HG02885 (cell line): ENCODE measurements at regions not wholly inside any gene's neighbourhood (a gene's known extent, or its start where the extent isn't known, plus 50 kb on each side); places are given as distances from the start of the nearest gene placed in this dataset.

Experiments used
- ATAC-seq: cut with Tn5 transposase; IDR thresholded peaks from one replicate; pipeline ENCODE4 v1.9.1; 2021; ENCODE audit warnings: mild to moderate bottlenecking; ENCODE audit not compliant: unreplicated experiment, poor library complexity

GRCh38 chr2:60070736-60071489, 482.5 kb downstream of the BCL11A start:
- no peak for ATAC-seq

- ATAC-seq, result no peak
Measured at GRCh38 chr2:60070196-60070595, 483.3 kb downstream of the BCL11A start.

DNA sequence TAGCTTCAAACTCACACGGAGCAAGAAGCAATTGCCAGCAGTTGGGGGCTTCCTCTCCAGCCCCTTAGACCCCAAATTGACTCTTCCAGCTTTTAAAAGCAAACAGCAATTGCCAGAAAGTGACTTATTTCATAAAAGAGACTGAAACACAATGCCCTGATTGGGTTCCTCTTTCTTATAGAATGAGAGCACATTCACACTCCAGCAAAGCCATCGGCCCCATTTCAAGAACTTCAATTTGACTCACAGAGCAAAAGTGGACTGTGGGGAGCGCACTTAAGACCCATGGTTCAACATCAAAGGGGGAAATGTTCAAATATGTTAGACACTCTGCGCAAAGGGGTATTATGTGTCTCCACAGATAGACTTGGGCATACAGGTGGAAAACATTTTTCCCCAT, 484.7 kb downstream of the BCL11A start:
- peak; percentile 54 for ATAC-seq

GRCh38 chr2:60067006-60067405, 486.4 kb downstream of the BCL11A start:
- no peak for ATAC-seq

GRCh38 chr2:60066096-60066839, 487.2 kb downstream of the BCL11A start:
- ATAC-seq, result no peak

DNA sequence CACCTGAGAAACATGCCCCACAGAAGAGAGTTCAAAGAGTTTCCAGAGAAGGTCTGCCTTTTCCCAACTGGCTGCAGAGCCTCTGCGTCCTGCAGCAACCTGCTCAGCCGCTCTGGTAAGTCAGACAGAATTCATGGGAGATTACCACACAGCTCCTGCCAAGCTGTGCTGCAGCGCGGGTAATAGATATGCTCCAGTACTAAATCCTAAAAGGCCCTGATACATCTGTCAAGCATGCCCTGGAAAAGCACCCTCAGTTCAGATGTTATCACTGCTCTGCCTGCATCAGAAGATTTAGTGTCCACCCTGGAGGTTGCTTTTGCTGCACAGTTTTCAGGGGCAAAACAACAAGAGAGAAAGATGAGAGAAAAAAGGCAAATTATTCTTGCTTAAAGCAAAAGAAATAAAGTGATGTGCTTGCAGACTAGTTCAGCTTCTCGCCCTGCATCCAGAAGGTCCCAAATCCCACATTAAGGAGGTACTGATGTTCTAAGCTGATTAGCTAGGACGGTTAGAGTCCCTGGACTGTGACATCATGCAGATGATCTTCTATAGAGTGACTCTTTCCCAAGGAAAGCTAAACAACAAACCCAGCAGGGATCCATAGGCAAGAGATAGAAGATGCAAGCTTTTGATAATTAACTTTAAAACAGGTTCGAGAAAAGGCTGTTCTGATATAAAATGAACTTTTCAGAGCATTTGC, 488.6 kb downstream of the BCL11A start:
- ATAC-seq, result no peak

DNA sequence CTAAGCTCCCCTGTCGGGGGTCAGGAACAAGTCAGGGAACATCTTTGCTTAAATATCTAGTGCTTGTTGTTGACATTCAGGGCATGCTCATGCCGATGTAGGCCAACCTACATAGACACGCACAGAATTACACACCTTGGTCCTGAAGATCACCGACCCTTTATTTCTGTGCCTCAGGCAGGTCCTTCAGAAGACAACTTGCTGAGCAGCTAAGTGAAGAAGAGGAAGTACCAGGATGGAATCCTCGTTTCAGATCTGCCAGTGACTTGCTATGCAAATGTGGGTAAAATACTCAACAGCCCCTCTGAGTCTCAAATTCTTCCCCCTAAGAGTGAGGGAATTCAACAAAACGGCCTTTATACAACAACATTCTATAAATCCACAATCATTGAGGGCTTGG, 494.7 kb downstream of the BCL11A start:
- ATAC-seq, result no peak

DNA sequence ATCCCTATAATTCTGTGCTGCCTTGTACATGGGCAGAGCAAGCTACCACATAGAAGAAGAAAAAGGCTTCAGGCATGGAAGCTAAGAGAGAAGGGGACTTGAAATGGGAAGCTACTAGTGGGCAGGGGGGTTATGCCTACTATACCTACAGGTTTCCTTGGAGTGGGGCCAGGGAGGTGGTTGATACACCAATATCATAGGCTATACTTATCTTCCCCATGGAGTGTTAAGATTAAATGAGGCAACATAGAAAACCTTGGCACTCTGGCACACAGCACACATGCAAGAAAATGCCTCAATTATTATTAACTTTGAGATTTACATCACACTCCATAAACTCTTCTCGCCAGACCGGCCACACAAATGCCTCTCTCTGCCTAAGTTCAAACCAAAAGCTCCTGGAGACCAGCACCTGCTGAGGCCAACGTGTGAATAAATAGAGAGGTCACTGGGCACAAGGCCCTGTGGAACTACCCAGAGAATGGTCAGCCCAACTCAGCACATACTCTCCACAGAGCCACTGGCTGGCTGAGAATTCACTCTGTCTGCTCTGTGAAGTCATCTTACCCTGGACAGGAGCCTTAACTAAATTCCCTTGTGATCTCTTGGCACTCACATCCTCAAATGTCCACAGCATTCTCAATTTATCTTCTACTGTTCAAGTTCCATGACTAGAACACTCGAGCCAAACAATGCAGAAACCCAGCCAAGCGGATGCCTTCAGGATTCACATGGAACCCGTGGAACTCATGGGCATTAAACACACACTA, 498.7 kb downstream of the BCL11A start:
- no peak for ATAC-seq

DNA sequence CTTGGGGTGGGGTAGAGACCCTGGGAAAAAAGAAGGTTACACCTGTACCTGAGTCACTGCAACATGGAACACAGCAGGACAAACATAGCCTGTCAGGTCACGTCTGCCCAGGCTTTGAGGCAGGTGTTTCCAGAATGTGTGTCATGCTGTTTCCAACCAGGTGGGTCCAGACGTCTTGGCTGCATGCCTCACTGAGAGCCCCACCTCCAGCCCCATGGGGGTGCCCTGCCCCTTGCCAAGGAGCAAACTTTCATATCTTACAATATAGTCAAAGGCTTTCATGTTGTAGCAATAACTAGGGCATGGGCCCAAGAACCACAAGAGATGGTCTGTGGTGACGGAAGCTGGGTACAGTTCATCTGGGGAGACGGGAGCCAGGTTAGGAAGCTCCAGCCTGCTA, 499.7 kb downstream of the BCL11A start:
- no peak for ATAC-seq

- no peak for ATAC-seq
Measured at GRCh38 chr2:60052601-60053000, 500.9 kb downstream of the BCL11A start.

- no peak for ATAC-seq
Measured at GRCh38 chr2:60051991-60052390, 501.5 kb downstream of the BCL11A start.

DNA sequence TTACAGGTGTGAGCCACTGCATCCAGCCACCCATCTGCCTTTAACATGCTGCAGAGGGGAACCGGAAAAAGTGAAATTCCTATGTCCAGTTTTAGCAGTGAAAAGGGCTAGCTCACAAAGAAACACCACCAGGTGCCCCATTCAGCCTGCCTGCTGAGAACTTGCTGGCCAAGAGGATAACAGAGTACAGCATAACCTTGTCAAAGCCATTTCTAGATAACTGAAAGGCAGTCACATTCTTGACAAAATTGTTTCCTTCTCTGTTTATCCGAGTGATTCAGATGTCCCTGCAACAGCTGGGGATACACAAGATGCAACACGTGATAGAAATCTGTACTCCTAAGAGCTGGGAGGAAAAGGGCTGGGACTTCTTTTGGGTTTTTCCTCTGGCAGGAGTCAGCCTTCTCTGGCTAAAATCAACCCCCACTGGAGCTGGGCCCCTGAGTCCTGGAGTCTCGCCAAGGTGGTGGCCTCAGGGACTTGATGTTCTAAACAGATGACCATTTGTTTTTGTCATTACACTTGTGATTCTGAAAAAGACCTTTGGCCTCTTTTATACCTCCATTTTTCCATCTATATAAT, 505.4 kb downstream of the BCL11A start:
- no peak for ATAC-seq

DNA sequence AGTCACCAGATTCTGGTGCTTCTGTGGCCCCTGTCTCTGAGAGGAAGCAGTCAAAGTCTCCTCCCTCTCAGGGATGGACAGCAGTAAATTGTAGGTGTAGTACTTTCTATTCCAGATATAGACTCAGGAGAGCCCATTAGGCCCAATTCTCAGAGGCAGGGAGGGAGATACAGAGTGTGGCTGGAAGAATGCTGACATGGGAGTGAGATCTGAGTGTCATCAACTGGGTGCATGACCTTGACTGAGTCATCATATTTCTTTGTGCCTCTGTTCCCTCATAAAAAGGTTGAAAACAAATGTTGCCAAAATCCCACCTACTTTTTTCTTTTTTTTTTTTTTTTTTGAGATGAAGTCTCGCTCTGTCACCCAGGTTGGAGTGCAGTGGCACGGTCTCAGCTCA, 506.1 kb downstream of the BCL11A start:
- ATAC-seq, result no peak

DNA sequence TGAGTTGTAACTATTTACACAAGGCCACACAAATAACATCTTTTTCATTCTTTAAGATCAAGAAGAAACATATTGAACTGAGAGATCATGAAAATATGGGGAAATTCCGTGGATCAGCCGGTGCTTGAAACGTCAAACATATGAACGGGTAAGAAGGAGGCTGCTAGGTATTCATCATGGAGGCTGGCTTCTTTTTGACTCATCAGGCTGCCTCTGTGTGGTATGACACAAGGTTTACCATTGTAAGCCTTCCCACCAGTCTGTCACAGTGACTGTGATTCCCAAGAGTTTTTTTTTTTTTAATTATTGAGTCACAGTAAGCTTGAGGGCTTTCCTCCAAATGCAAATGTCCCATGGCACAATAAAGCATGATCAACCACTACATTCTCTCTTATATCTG, 506.9 kb downstream of the BCL11A start:
- no peak for ATAC-seq

DNA sequence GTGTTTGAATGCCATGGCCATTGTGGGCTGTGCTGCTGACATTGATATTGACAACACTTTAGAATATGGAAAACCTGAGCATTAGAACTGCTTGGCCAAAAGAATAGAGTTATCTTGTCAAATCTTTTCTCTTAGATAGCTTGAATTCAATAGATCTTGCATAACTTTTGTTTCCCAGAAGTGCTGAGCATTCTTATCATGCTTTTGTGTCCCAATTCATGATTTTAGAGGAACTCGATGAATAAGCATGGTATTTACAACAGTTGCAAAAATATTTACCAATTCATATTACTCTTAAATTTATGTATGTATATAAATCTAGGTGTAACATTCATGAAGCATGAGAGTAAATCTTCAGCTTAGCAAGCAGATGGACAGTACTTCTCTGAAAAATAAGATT, 508.0 kb downstream of the BCL11A start:
- ATAC-seq, result no peak

DNA sequence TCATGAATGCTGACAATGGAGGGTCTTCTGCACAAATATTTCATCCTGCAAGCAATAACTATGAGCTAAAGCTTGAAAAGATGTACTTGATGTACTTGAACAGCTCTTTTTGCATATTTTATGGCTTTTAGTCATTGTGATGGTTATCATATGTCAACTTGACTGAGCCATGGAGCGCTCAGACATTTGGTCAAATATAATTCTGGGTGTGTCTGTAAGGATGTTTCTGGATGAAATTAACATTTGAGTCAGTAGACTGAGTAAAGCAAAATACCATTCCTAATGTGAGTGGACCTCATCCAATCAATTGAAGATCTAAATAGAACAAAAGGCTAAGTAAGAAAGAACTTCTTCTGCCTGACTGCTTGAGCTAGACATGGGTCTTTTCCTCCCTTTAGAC, 509.0 kb downstream of the BCL11A start:
- ATAC-seq, result no peak

DNA sequence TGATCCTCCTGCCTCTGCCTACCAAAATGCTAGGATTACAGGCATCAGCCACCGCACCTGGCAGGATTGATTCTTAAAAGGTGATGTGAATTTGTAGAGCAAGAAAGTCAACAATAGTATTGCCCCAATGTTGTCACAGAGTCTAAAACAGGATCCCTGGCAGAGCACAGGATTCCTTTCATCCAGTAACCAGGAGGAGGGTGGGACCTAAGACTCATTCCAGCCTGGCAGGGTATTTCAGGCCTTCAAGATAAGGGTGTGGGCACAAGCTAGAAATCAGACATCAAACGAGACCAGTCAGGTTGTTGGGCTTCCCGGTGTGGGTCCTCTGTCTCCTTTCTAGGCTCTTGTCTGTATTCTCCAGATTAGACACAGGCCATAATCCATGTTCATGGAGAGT, 511.4 kb downstream of the BCL11A start:
- no peak for ATAC-seq

- ATAC-seq, result no peak
Measured at GRCh38 chr2:60033325-60033724, 520.1 kb downstream of the BCL11A start.

GRCh38 chr2:60029566-60029883, 523.9 kb downstream of the BCL11A start:
- ATAC-seq, result no peak

DNA sequence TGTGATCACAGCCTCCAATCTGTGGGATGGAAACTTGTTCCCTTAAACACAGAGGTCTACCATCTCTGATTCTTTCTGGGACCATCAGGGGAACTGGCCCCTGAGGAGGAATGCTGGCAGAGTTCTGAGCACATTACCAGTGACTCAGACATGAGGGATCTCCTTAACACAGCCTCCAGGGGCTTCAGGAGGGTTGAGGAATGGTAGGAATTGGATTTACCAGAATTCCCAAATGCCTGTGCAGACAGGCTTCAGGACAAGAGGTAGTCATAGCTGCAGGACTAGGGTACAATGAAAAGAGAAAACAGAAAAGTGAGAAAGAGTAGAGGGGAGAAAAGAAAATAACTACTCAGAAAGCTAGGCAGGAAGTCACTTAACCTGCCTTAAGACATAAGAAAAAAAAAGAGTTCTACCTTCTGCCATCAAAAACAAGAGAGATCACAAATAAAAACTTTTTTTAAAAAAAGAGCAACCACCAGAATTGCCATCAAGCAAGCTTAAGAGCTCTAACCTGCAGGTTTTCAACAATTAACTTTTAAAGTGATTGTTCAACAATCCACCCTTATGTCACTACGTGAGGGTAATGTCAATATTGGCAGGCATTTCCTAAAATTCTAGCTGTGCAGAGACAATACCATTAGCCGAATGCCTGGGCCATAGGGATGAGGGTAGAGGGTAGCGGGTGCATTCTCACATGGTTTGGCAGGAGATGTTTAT, 524.4 kb downstream of the BCL11A start:
- ATAC-seq, result no peak
